Astrocyte (in vitro differentiated cells and primary cell): ENCODE measurements at regions not wholly inside any gene's neighbourhood (a gene's known extent, or its start where the extent isn't known, plus 50 kb on each side); places are given as distances from the start of the nearest gene placed in this dataset.

Experiments
- DNase-seq: peaks from one replicate; pipeline ENCODE4 v3.0.0-alpha.2; 2010; ENCODE audit warnings: low read depth
- FAIRE-seq: peaks from 2 replicates; lab custom pipeline; 2011; peaks lifted over from hg19 to GRCh38; lab: Jason Lieb, UNC
- H2AFZ ChIP-seq: 2 replicates; pipeline ENCODE4 v1.6.0; 2012; ENCODE audit warnings: low read depth, low read length, inconsistent platforms
- H3K27ac ChIP-seq: 2 replicates; pipeline ENCODE4 v1.5.1; 2011; ENCODE audit warnings: low read depth, low read length, inconsistent platforms
- H3K27me3 ChIP-seq: 2 replicates; pipeline ENCODE4 v1.6.0; 2011; ENCODE audit warnings: low read length, inconsistent platforms; ENCODE audit not compliant: insufficient read depth
- H3K36me3 ChIP-seq: 2 replicates; pipeline ENCODE4 v1.5.1; 2011; ENCODE audit warnings: low read length, inconsistent platforms; ENCODE audit not compliant: insufficient read depth
- H3K4me1 ChIP-seq: 2 replicates; pipeline ENCODE4 v1.5.1; 2011; ENCODE audit warnings: low read length, inconsistent platforms; ENCODE audit not compliant: insufficient read depth
- H3K4me2 ChIP-seq: 2 replicates; pipeline ENCODE4 v1.6.0; 2012; ENCODE audit warnings: low read length, inconsistent platforms
- H3K4me3 ChIP-seq: 2 replicates; pipeline ENCODE4 v1.5.1; 2011; ENCODE audit warnings: low read depth, mild to moderate bottlenecking, low read length, inconsistent platforms; ENCODE audit not compliant: insufficient read depth
- H3K79me2 ChIP-seq: 2 replicates; pipeline ENCODE4 v1.6.0; 2012; ENCODE audit warnings: mild to moderate bottlenecking, low read length, inconsistent platforms; ENCODE audit not compliant: insufficient read depth
- H3K9ac ChIP-seq: 2 replicates; pipeline ENCODE4 v1.6.0; 2012; ENCODE audit warnings: mild to moderate bottlenecking, low read length, inconsistent platforms
- H3K9me3 ChIP-seq: 2 replicates; pipeline ENCODE4 v1.5.1; 2012; ENCODE audit warnings: low read depth, mild to moderate bottlenecking, low read length, inconsistent platforms; ENCODE audit not compliant: insufficient read depth
- H4K20me1 ChIP-seq: 2 replicates; pipeline ENCODE4 v1.6.0; 2012; ENCODE audit warnings: low read length, inconsistent platforms; ENCODE audit not compliant: insufficient read depth
- H3K27ac Mint-ChIP-seq: one replicate; pipeline ENCODE4 v1.8.0; 2021; ENCODE audit warnings: mild to moderate bottlenecking, mixed read lengths; ENCODE audit not compliant: unreplicated experiment
- H3K27me3 Mint-ChIP-seq: one replicate; pipeline ENCODE4 v1.8.0; 2021; ENCODE audit warnings: low read depth, mixed read lengths; ENCODE audit not compliant: unreplicated experiment
- H3K36me3 Mint-ChIP-seq: one replicate; pipeline ENCODE4 v1.8.0; 2021; ENCODE audit warnings: low read depth, mixed read lengths; ENCODE audit not compliant: unreplicated experiment
- H3K4me1 Mint-ChIP-seq: one replicate; pipeline ENCODE4 v1.8.0; 2021; ENCODE audit warnings: low read depth, mixed read lengths; ENCODE audit not compliant: unreplicated experiment
- H3K4me3 Mint-ChIP-seq: one replicate; pipeline ENCODE4 v1.8.0; 2021; ENCODE audit warnings: mild to moderate bottlenecking, moderate library complexity, mixed read lengths; ENCODE audit not compliant: unreplicated experiment
- H3K9me3 Mint-ChIP-seq: one replicate; pipeline ENCODE4 v1.8.0; 2021; ENCODE audit warnings: mild to moderate bottlenecking, mixed read lengths; ENCODE audit not compliant: unreplicated experiment
- CTCF ChIP-seq: IDR thresholded peaks from 2 replicates; pipeline ENCODE4 v1.5.1; 2011; ENCODE audit warnings: low read depth, mild to moderate bottlenecking, inconsistent platforms, low read length, moderate library complexity; ENCODE audit not compliant: insufficient read depth
- EZH2 ChIP-seq: IDR thresholded peaks from 2 replicates; pipeline ENCODE4 v1.6.1; 2012; ENCODE audit warnings: mild to moderate bottlenecking, low read length, inconsistent platforms; ENCODE audit not compliant: insufficient read depth

GRCh38 chr6:43840490-43841218 is 70.6 kb downstream of the VEGFA start:
- no peak overlapping the region for H3K27ac Mint-ChIP-seq
- no peaks in the 10 kb centered on the region for H3K9me3 Mint-ChIP-seq
- Histone ChIP-seq H3K4me1 (peaks cover 16% of the 10 kb centered on the region), H3K4me3 (no peak overlapping the region), H3K27ac (no peak overlapping the region), H3K9ac (no peak overlapping the region), H3K9me3 (no peaks in the 10 kb centered on the region), H2AFZ (no peak overlapping the region), H4K20me1 (no peaks in the 10 kb centered on the region), H3K27me3 (peaks cover 11% of the 10 kb centered on the region), H3K79me2 (no peaks in the 10 kb centered on the region), H3K36me3 (no peaks in the 10 kb centered on the region), H3K4me2 (no peak overlapping the region)
- DNase-seq (no peak), FAIRE-seq (no peak)
- peaks cover 1% of the 10 kb centered on the region for H3K36me3 Mint-ChIP-seq
- H3K4me1 Mint-ChIP-seq = peaks cover 18% of the 10 kb centered on the region
- no peak overlapping the region for H3K4me3 Mint-ChIP-seq
- TF ChIP-seq EZH2 (no peak), CTCF (no peak)
- H3K27me3 Mint-ChIP-seq = peaks cover 40% of the 10 kb centered on the region

- DNase-seq (peak; percentile 70), FAIRE-seq (no peak)
- no peaks in the 10 kb centered on the region for H4K20me1 ChIP-seq
- no peaks in the 10 kb centered on the region for H3K79me2 ChIP-seq
- TF ChIP-seq EZH2 (no peak), CTCF (peak; percentile 32)
- H3K9ac ChIP-seq = no peak overlapping the region
- no peaks in the 10 kb centered on the region for H3K9me3 ChIP-seq
- no peak overlapping the region for H3K4me3 Mint-ChIP-seq
- H3K4me1 ChIP-seq = peaks cover 16% of the 10 kb centered on the region
- H3K27ac Mint-ChIP-seq = peak overlapping the region; percentile 75
- H3K4me1 Mint-ChIP-seq = peaks cover 20% of the 10 kb centered on the region
- peak overlapping the region; percentile 19 for H3K4me2 ChIP-seq
- H3K27ac ChIP-seq = no peak overlapping the region
- no peaks in the 10 kb centered on the region for H3K9me3 Mint-ChIP-seq
- no peaks in the 10 kb centered on the region for H3K27me3 ChIP-seq
- H3K36me3 Mint-ChIP-seq = no peaks in the 10 kb centered on the region
- H2AFZ ChIP-seq = no peak overlapping the region
- H3K27me3 Mint-ChIP-seq = peaks cover 22% of the 10 kb centered on the region
- H3K36me3 ChIP-seq = no peaks in the 10 kb centered on the region
- no peak overlapping the region for H3K4me3 ChIP-seq
These were observed 68.4 kb downstream of the VEGFA start for GRCh38 chr6:43838276-43839036.

DNA sequence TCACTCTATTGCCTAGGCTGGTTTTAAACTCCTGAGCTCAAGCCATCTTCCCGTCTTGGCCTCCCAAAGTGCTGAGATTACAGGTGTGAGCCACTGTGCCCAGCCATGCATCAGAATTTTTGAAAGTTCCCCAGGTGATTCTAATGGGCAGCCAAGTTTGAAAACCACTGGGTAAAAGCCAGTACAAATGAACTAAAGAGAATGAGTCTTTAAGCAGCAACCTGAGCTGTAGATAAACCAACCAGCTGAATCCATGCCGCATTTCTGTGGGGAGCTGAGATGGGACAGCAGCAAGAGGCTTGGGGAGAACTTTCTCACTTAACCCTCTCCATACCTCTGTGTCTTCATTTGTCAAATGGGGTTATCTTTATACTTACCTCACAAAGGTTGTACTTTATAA is 67.5 kb downstream of the VEGFA start:
- Histone ChIP-seq H4K20me1 (no peaks in the 10 kb centered on the region), H3K9ac (no peak overlapping the region), H3K4me3 (no peak overlapping the region), H3K36me3 (no peaks in the 10 kb centered on the region), H3K27ac (no peak overlapping the region), H3K9me3 (no peaks in the 10 kb centered on the region), H3K4me2 (no peak overlapping the region), H3K27me3 (no peaks in the 10 kb centered on the region), H2AFZ (no peak overlapping the region), H3K4me1 (peaks cover 16% of the 10 kb centered on the region), H3K79me2 (no peaks in the 10 kb centered on the region)
- Mint-ChIP-seq H3K27me3 (peaks cover 19% of the 10 kb centered on the region), H3K9me3 (no peaks in the 10 kb centered on the region), H3K36me3 (no peaks in the 10 kb centered on the region), H3K4me1 (peaks cover 26% of the 10 kb centered on the region), H3K4me3 (no peak overlapping the region), H3K27ac (peak overlapping the region; percentile 44)
- TF ChIP-seq EZH2 (no peak), CTCF (no peak)
- FAIRE-seq (no peak), DNase-seq (no peak)
